NOMO-1 (cell line): ENCODE measurements at regions not wholly inside any gene's neighbourhood (a gene's known extent, or its start where the extent isn't known, plus 50 kb on each side); places are given as distances from the start of the nearest gene placed in this dataset.

ENCODE experiments used
- DNase-seq, 2 experiments: peaks; one replicate each; lab custom pipeline; 2025; ENCODE audit not compliant: unreplicated experiment in 2 of 2; lab: John Stamatoyannopoulos, UW

DNA sequence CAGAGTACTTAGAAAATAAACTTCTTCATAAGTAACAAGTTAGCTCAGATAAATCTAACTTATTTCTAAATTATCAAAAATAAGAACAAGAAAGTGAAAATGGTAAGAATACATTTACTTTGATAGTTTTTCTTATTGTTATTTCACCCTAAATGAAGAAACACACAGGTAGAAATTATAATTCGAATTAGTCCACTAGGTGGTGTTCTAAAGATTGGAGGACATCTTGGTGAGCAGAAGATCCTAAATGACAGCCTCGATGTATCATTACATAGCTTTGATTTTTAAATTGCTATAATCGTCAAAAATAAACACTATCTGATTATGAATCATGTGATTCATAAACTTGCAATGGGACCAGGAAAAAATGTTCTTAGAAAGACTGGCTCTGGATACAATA is 280.8 kb upstream of the UBE2E2 start:
- no peak for DNase-seq

DNA sequence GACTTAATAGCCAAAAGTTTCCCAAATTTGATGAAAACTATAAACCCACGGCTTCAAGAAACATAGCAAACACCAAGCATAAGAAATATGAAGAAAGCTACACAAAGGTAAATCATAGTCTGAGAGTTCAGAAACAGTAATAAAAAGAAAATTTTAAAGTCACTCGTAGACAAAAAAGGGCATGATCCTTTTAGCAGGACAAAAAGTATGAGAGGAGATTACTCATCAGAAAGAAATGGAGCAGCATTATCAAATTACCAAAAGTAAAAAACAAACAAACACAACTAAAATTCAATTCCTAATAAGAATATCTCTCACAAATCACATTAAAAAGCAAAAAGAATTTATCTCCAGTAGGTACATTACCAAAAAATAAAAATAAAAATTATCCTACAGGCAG is 279.4 kb upstream of the UBE2E2 start:
- no peak for DNase-seq

DNA sequence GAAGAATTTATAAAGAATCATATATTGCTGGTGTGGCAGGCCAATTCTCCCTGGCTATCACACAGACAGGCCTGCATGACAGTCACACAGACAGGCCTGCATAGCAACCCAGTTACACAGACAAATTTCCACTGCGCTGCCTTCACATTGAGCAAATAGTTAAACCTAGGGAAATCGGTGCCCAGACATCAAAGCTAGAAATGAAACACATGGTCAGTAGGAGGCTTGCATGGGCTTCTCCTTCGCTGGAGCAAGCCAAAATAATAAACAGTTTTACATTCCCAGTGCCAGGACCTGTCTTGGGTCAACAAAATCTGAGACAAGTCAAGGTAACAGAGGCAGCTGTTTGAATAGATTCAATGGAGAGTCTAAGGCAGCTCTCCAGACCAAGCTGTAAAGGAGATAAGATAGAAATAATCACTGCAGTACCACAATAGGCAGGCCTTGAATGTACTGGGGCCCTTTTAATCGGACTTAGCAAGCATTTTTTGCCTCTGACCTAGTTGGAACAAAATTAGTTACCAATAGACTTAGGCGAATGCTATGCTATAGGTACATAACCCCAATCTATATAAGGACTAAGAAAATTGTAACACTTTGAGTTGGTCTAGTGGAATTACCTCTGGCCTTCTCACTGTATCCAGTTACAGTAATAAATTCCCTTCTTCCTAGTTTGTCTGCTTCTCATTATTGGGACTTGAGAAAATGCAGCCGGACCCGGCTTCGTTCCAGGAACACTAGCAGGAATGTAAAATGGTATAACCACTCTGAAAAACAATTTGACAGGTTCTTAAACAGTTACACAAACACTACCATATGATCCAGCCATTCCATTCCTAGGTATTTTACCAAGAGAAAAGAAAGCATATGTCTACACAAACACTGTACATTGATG is 274.7 kb upstream of the UBE2E2 start:
- no peak for DNase-seq

DNA sequence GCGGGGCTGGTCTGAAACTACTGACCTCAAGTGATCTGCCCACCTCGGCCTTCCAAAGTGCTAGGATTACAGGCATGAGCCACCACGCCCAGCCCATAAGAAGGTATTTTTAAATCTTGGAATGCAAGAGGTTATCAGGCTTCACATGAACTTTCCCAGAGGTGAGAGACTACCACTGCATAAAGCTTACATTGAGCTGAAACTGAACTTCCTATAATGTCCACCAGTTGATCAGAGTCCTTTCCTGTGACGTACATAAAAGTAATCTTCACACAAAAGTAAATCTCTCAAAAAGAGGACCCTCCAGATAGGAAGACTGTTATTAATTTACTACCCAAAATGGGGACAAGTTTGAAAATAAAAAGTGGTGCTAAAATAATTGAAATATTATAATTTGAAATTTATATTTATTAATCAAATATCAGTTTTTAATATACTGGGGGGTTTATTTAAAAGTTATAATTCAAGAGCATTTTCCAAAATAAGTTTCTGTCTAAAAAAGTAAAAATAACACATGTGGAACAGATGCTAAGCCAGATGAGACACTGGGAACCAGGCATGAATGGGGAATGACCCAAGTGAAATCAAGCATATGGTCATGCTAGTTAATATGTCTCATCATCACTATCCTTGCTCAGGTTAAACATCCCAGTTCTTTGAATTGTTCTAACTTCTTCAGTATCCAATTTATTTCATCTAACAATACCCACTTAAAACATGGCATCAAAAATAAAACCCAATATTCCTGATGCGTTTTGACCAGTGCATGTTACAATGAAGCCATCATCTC is 269.9 kb upstream of the UBE2E2 start:
- DNase-seq: no peak

DNA sequence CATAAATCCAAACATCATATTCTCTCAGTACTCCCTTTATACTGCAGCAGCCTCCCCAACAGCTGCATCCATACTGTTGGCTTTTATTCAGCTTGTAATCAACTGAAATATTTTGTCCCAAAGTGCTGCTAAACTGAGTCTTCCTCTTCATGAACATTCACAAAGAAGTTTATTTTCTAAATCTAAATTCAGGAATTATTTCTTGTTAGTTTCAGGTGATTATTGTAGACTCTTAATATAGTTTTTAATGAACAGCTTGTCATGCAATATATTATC is 269.3 kb upstream of the UBE2E2 start:
- DNase-seq: no peak

DNA sequence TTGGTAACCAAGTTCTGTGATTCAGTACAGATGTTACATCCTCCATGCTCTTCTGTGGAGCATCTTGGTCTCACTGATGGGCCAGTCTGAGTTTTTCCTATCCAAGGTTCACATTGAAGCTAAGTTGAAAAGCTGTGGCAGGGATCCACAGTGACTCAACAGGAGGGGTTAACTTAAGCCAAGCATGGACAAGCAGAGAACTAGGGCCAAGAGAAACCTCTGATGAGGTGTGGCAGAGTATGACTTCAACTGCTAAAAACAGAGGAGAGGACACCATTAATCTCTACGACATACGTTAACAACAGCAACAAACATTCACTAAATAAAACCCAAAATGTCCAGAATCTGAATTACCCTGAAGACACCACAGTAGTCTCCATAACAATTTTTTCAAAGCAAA is 268.1 kb upstream of the UBE2E2 start:
- DNase-seq: no peak

DNA sequence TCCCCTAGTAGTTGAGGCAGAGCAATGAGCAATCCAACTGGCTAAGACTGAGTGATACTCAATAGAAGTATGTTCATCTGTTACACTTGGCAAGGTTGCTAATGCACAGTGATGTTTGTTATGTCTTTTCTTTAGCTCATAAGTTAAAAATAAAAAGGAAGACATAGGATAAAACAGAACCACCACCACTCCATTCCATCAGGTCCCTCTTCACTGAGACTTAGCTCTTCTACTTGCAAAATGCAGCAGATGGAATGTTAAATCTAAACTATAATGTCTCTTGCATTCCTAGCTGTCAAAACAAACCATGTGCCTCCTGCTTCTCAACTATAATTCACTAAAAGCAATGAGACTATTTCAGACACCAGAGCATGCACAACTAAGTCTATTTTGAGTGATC is 265.6 kb upstream of the UBE2E2 start:
- DNase-seq: no peak

DNA sequence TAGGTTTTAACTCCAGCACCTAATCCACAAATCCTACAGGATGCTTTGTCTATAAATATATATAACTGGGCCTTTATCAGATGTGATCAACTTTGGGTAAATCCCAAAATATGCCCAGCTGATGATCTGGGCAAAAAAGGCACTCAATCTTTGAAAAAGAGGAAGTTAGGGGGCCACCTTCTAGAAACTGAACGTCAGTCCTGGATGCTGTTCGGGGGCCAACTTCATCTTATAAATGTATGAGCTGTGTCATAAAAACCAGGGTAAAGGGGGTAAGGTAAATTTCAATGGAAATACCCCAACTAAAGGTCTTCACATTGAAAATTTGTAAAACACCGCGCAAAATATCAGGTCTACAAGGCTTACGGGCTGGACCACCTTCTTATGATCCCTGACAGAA is 264.4 kb upstream of the UBE2E2 start:
- no peak for DNase-seq

DNA sequence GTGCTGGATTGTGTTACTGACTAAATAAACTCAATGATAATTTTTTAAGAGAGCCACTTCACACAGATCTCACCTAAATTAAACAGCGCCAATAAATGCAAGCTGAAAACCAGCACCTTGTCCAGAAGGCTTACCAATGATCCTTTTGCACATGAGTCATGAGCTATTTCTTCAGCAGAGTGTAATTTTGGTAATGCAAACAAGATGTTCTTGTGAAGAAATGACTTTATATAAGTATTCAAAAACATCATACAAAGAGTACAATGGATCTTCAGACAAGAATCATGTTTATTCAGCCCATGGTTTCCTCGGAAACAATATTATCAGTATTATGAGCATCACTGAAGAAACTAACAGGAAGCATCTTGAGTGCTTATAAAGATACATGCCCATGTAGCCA is 263.8 kb upstream of the UBE2E2 start:
- no peak for DNase-seq

DNA sequence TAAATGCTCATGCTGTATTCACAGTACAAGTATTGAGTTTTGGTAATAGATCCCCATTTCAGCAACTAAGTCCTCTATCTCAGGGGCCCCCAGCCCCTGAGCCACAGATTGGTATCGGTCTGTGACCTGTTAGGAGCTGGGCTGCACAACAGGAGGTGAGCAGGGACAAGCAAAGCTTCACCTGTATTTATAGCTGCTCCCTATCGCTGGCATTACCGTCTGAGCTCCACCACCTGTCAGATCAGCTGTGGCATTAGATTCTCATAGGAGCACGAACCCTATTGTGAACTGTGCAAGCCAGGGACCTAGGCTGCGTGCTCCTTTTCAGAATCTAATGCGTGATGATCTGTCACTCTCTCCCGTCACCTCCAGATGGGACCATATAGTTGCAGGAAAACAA is 262.8 kb upstream of the UBE2E2 start:
- no peak for DNase-seq

DNA sequence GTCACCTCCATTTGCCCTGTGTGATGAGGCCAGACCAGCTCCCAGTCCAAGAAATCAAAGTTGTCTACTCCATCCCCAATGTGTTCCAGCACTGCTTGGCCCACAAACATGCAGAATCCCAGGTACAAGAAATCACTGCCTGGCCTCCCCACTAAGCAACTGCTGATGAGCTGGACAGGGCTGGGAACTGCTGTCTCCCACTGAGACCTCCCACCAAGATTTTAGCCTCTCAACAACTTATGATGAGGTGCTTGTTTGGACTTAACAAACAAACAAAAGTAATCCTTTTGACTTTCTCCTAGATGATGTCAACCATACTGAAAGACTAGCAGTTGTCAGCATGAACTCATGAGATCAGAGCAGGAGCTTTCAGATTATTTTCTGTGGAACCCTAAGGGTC is 260.1 kb upstream of the UBE2E2 start:
- DNase-seq: no peak

DNA sequence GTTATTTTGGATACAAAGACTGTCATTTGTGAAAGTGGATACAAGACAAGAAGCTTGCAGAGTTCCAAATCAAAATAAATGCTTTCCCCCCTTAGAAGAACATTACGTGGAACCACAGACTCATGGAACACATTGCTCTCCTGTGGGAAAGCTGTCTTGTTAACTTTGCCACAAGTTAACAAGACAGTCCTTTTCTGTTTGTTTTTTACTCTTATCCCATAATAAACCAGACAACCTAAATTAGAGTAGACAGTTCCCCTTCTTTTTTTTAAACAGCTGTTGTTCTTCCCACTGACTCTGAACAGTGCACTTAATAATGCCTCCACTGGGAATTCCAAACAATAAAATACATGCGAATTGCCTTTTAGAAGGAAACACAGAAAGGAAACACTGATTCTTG is 255.3 kb upstream of the UBE2E2 start:
- no peak for DNase-seq

DNA sequence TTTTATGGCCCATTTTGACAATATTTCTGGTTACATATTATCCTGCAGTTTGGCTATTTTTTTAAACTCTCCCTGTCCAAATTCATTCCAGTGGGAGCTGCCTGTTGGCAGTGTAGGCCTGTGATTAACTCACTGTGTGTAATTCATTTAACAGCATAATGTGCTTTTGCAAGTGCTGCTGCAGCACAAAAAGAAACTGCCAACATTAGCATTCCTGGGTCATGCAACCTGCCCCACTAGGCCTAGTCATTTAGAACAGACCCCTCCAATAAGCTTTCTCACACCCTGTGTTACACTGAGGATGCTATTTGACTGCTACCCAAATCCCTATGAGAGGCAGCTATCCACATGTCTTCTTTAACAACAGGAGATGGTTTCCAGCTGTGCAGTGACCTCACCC is 251.2 kb upstream of the UBE2E2 start:
- DNase-seq: no peak

DNA sequence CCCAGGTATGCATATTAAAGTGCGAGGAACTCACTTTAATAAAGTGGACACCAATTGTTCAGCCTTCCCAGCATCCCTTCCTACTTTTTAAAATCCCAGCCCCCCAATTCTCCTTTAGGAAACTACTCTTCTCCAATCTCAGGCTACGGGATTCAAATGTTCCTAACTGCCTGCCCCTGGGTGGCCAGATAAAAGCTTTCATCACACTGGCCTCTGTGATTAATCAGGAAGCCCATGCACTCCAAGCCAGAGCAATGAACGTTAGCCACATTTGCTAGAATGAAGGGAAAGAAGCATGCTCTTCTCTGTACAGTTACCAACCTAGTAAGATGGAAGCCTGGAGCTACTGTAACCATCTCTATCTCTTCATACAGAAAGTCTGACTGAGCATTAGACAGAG is 250.3 kb upstream of the UBE2E2 start:
- DNase-seq: no peak

DNA sequence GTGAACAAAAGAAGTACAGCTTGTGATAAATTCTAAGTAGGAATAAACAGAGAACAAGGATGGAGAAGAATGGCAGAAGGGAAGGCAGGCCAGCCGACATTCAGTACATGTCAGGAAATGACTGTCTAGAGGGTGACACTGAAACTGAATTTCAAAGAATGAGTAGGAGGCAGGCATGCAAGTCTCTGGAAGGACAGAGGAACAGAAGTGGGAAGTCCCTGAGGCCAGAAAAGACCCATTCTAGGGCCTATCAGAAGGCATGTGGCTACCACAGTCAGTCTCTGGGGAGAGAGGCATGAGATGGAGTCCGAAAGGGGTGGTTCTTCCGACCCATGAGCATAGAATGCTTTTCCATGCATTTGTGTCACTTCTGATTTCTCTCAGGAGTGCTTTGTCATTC is 243.5 kb upstream of the UBE2E2 start:
- no peak for DNase-seq

DNA sequence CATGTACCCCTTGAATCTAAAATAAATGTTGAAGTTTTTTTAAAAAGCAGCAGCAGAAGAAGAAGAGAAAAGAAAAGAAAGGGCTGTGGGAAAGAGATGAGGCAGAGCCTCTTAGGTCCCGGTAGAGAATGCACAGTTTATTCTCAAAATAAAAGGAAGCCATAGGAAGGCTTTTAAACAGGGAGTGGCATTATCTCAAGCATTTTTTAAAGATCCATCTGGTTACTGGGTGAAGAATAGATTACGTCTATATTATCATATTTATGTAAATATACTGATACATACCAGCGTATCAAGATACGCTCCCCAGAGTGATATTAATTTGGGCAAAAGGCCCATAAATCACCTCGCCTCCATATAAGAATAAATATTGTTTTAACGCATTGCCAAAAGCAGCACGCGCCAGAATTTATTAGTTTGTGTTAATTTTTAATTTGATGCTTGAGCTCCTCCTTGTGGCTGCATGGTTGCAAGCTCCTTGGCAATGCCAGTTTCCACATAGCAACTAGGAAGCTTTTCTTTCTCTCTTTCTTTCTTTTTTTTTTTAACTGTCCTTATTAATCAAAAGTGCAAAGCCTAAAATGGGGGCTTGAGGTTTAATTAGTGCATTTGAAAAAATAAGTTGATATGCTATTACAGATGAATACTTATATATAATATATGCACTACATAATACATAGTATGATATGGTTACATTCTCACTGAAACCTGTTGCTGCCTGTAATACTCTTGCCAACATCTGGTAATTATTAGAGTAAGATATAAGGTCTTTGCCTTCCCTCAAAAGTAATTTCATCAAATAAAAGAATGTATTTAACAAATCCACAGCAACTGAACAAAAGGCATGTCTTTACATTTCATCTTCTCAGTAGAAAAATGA is 242.8 kb upstream of the UBE2E2 start:
- DNase-seq: peak; percentile 8 to 40

DNA sequence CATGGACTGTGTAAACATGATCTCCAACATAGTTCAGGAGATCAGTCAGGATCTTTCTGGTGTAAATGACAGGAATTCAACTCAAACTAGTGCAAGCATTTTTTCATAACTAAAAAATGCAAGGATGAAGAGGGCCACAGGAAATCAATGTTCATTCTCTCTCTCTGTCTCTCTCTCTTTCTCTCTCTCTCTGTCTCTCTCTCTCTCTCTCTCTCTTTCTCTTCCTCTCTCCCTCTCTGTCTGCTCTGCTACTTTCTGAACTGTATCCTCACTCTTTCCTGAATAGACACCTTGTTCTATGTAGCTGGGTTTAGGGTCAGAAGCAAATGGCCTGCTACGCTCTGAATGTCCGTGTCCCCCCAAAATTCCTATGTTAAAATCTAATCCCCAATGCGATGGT is 240.9 kb upstream of the UBE2E2 start:
- DNase-seq: no peak

DNA sequence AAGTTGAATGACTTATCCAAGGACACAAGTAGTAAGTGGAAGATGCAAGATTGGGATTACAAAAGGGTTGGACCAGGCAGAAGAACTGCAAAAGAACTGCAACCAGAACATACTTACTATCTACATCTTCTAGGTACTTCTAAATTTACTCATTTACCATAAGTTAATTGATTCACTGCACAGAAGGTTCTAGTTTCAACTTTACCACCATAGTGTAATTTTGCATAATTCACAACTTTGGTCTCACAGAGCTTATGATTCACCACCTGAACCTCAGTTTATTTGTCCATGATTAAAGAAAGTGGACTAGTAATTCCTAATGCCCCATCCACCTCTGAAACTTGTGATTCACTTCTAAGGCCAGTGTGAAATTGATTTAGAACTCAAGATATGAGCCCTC is 236.8 kb upstream of the UBE2E2 start:
- no peak for DNase-seq

DNA sequence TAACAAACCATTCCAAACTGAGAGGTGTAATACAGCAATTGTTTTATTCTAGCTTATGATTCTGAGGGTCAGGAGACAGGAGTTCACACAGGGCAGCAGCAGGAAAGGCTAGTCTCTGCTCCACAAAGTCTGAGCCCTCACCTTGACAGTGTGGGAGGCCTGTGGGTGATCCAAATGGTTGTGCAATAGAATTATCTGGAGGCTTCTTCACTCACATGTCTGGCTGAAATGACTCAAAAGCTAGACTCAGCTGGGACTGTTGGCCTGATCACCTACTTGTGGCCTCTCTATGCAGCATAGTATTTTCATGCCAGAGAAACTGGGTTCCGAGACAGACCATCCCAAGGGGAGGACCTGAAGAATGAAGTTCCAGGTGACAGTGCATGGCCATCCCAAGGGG is 233.9 kb upstream of the UBE2E2 start:
- DNase-seq: no peak

DNA sequence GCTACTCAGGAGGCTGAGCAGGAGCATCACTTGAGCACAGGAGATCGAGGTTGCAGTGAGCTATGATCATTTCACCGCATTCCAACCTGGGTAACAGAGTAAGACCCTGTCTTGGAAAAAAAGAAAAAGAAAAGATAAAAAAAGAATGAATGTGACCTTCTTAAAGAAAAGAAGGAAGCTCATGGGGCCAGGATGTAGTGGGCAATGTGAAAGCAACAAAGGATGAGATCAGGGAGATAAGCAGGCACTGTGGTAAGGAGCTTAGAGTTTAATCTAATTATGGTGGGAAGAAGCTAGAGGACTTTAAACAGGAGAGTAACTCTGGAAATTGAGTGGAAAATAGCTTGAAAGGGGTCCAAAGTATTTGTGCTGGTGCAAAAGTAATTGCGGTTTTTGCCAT is 231.6 kb upstream of the UBE2E2 start:
- DNase-seq: no peak

DNA sequence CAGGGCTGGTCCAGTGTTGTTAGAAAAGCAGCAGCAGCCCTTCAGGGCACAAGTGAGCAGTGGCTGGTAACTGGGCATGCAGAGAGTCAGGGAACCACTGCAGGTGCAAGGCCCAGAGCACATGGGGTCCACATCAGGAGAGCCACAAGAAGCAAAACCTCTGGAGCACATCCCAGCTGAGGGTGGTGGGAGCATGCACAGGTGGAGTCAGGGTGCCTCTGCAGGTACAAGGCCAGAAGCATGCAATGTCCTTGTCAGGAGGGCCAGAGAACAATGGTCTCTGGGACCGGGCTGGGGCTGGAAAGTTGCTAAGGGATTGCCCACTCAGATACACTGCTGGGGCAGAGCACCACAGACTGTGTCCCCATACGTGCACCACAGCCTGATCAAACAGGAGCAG is 226.1 kb upstream of the UBE2E2 start:
- DNase-seq: no peak
